NB4 (cell line): ENCODE measurements at regions not wholly inside any gene's neighbourhood (a gene's known extent, or its start where the extent isn't known, plus 50 kb on each side); places are given as distances from the start of the nearest gene placed in this dataset.
A peak's percentile ranks its signal among the peaks of the same experiment; 100 is the strongest.

Experiments
- MYC ChIP-seq: IDR thresholded peaks from 2 replicates; pipeline ENCODE4 v1.6.1; 2011; ENCODE audit warnings: low read depth, low read length
- POLR2A ChIP-seq: IDR thresholded peaks from 2 replicates; pipeline ENCODE4 v1.6.1; 2011; ENCODE audit warnings: mild to moderate bottlenecking; ENCODE audit not compliant: insufficient read length; ENCODE audit errors: extremely low read depth
- TF ChIP-seq, protein P1 (sequence below): IDR thresholded peaks from one replicate; pipeline ENCODE4 v1.5.1; 2012; ENCODE audit warnings: low read depth, low read length
- TF ChIP-seq, protein P2 (sequence below): IDR thresholded peaks from 2 replicates; pipeline ENCODE4 v1.6.1; 2011; ENCODE audit warnings: low read depth, low read length

DNA sequence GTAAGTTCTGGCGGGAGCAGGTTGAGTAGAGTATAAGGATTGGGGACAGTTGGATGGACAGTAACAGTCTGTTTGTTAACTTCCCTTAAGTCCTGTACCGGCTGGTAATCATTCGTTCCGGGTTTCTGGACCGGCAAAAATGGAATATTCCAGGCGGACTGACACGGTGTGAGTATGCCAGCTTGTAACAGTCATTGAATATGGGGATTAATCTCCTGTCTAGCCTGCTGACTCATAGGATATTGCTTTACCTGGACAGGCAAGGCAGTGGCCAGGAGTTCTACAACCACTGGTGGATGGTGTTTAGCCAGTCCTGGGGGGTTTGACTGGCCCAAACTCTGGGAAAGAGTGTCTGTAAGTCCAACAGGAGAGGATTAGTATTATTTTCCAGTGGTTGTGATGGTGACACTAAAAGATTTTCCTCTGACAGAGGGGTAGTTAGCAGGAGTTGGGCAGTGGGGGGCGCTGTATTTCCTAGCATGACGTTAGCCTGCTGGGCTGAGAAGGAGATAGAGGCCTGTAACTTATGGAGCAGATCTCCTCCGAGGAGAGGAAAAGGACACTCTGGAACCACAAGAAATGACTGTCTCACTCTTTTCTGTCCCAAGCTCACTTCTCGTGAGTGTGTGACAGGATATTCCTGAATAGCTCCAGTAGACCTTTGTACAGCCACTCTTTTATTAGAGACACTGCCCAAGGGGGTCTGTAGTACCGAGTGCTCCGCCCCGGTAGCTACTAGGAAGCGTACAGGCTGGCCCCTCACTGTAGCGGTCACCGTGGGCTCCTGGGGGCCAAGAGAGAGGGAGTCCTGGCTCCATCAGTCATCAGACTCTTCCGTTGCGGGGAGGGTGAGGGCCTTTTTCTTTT is 152.2 kb downstream of the TRIM27 start:
- TF ChIP-seq, protein P1, sequence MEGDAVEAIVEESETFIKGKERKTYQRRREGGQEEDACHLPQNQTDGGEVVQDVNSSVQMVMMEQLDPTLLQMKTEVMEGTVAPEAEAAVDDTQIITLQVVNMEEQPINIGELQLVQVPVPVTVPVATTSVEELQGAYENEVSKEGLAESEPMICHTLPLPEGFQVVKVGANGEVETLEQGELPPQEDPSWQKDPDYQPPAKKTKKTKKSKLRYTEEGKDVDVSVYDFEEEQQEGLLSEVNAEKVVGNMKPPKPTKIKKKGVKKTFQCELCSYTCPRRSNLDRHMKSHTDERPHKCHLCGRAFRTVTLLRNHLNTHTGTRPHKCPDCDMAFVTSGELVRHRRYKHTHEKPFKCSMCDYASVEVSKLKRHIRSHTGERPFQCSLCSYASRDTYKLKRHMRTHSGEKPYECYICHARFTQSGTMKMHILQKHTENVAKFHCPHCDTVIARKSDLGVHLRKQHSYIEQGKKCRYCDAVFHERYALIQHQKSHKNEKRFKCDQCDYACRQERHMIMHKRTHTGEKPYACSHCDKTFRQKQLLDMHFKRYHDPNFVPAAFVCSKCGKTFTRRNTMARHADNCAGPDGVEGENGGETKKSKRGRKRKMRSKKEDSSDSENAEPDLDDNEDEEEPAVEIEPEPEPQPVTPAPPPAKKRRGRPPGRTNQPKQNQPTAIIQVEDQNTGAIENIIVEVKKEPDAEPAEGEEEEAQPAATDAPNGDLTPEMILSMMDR: peak; percentile 66
- no peak for TF ChIP-seq POLR2A
- TF ChIP-seq, protein P2, sequence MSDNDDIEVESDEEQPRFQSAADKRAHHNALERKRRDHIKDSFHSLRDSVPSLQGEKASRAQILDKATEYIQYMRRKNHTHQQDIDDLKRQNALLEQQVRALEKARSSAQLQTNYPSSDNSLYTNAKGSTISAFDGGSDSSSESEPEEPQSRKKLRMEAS: no peak
- no peak for TF ChIP-seq MYC
